HG02759 (cell line): ENCODE measurements at regions not wholly inside any gene's neighbourhood (a gene's known extent, or its start where the extent isn't known, plus 50 kb on each side); places are given as distances from the start of the nearest gene placed in this dataset.
"Not testable (repeated sequence)": the region's sequence is repeated elsewhere in the genome, so short reads cannot be mapped to it uniquely, and the experiment has no call there.

ENCODE experiments used
- ATAC-seq: cut with Tn5 transposase; IDR thresholded peaks from one replicate; pipeline ENCODE4 v1.9.1; 2021; ENCODE audit warnings: mild to moderate bottlenecking, moderate library complexity; ENCODE audit not compliant: unreplicated experiment

GRCh38 chr10:84626397-84627087 is 298.2 kb downstream of the CCSER2 start:
- no peak for ATAC-seq

DNA sequence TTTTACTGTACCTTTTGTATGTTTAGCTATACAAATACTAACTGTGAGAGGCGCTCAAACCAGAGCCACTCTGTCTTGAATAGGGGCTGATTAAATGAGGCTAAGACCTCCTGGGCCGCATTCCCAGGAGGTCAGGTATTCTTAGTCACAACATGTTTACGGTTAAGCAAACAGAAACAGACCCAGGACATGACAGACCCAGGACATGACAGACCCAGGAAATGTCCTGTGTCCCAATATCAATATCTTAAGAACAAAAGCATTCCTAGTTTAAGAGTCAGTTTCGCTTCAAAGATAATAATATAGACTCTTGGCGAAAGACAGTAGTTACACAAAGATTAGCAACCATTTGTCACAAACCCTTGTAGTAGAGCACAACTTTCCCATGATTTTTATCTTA is 304.5 kb downstream of the CCSER2 start:
- ATAC-seq = no peak

DNA sequence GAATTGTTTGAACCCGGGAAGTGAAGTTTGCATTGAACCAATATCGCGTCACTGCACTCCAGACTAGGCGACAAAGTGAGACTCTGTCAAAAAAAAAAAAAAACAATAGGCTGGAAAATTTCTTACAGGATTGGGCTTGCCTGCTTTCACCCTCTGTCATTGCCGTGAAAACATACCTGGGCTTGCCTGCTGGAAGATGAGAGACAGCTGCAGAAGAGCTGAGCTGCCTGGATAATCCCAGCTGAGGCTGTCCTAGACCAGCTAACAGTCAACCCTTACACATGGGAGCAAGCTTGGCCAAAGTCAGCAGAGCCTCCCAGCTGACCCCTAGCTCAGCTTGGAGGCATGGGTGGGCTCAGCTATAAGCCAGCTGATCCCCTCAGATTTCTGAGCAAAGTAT is 306.2 kb downstream of the CCSER2 start:
- no peak for ATAC-seq

DNA sequence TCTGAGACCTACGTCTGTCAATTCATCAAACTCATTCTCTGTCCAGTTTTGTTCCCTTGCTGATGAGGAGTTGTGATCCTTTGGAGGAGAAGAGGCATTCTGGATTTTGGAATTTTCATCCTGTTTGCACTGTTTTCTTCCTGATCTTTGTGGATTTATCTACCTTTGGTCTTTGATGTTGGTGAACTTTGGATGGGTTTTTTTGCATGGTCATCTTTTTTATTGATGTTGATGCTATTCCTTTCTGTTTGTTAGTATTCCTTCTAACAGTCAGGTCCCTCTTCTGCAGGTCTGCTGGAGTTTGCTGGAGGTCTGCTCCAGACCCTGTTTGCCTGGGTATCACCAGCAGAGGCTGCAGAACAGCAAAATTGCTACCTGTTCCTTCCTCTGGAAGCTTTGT is 322.2 kb downstream of the CCSER2 start:
- ATAC-seq = not testable (repeated sequence)

DNA sequence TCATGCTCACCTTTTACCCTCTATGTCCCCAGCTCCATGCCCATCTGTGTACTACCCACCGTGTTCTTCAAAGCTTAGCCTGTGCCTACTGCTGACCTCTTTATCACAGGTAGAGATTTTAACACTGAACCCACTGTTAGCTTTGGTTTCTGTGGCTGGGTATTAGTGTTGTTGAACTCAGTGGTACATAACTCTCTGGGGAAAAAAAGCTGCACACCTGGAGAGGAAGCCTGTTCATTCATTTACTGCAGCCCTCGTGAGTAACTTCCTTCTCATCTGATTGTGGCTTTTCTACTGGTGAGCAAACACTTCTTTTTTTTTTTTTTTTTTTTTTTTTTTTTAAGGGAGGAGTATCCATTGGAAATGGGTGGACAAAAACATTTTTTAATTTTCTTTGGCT is 326.3 kb downstream of the CCSER2 start:
- ATAC-seq = peak; percentile 92

DNA sequence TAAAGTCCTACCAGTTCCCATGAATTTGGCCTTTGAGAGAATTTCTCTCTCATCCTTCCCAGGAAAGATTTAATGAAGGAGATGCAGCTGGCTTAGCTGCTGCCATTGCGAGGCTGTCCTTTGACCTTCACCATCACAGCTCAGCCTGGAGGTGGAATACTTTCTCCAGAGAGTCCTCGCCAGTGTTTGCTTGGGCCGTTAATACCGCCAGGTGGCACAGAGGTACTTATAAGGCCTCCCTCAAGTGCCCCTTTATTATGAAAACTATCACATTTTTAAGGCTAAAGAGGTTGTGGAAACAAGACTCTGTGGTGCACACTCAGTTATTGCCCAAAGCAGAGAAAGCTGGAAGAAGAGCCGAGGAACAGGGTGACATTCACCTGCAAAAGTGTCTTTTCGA is 330.6 kb downstream of the CCSER2 start:
- no peak for ATAC-seq

DNA sequence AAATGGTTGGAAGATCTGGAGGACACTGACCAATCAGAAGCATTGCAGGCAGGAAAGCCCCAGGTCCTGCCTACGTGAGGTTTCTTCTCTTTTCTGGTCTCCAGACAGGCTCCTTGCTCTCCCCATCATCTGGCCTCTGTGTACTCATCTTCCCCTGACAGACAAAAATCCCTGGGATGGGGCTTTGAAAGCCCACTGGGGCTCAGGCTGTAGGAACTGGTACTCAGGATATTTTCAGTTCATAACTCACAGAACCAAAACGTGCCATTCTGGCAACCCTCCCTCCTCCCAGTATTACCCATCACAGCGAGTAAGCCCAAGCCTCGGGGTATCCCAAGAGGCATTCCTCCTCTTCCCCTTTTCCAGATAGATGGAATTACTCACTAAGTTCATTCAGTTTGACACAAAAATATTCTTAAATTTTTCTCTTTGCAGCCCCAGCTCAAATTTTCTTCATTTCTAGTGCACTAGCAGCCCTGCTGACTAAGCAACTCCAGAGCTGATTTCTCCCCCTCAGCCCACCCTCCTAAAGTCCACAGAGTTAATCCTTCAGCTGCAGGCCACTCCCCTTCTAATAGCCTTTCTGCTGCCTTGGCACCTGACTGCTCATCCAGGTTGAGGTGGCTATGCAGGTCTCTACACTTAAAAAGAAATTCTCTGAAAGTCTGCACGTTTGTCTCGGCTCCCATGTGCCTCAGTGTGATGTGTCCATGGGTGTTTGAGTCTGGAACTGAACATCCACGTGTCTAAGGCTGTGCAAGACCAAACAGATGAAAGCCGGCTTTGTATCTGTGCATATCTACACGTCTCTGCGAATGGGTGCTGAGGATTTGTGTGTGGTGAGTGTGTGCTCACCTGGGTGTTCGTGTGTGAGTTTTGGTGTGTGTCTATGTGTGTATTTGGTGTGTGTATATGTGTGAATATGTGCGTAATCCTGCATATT is 331.4 kb downstream of the CCSER2 start:
- ATAC-seq = no peak

- no peak for ATAC-seq
Measured at GRCh38 chr10:84660450-84661159, 332.2 kb downstream of the CCSER2 start.

DNA sequence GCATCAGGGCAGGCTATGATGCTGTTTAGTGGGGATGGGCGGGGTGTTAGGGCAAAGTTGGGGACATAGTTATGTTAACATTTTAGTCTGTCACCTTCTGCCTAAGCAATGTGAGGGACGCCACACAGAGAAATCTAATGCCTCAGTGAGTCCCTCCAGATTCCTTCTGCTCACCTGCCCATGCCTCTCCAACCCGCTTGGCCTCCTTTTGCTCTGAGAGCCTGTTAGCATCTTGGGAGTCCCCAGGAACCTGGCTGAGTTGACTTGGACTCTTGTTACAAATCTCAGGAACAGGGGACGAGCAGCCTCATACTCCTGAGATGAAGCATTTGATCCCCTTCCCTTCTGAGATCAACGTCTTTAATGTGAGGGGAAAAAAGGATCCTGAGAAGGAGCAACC is 336.8 kb downstream of the CCSER2 start:
- ATAC-seq = no peak

GRCh38 chr10:84665883-84666463 is 337.6 kb downstream of the CCSER2 start:
- ATAC-seq = peak; percentile 72

- ATAC-seq = no peak
Measured at GRCh38 chr10:84668186-84668763, 339.9 kb downstream of the CCSER2 start.

GRCh38 chr10:84675060-84675459 is 346.7 kb downstream of the CCSER2 start:
- ATAC-seq = no peak

DNA sequence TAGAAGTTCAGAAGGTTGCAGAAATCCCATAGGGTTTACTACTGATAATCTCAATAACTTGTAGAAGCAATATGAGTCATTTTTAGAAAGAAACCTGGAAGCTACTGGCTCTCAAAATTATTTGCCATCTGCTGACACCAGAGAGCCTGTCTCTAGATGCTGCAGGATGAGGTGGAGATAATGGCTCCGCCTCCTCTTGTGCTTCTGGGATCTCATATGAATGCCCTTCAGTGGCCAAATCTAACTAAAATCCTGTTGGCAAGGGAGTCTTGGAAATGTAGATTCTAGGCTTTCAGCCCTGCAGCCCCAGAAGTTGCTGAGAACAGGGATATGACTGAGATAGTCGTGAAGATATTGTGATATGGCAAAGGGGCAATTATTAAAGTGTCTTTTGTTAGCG is 348.1 kb downstream of the CCSER2 start:
- ATAC-seq = no peak

- ATAC-seq = no peak
Measured at GRCh38 chr10:84681781-84682180, 353.4 kb downstream of the CCSER2 start.

DNA sequence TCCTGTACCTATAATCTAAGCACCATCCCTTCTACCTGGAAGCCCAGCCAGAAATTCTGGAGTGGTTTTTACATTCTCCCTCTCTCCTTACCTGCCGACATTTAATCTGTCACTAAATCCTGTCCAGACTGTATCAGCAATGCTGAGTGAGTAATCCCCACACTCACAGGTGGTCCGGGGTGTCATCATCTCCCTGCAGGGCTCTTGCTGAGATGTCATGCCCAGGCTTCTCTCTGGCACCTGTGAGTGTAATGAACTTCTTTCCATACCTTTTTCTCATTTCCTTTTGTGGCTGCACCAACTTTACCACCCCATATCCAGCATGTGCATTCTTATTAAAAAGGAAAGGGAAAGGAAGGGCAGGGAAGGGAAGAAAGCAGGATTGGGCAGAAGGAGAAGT is 355.2 kb downstream of the CCSER2 start:
- ATAC-seq = no peak

- no peak for ATAC-seq
Measured at GRCh38 chr10:84683980-84684740, 355.8 kb downstream of the CCSER2 start.

- no peak for ATAC-seq
Measured at GRCh38 chr10:84685047-84685660, 356.8 kb downstream of the CCSER2 start.

- no peak for ATAC-seq
Measured at GRCh38 chr10:84693006-84693405, 364.6 kb downstream of the CCSER2 start.

DNA sequence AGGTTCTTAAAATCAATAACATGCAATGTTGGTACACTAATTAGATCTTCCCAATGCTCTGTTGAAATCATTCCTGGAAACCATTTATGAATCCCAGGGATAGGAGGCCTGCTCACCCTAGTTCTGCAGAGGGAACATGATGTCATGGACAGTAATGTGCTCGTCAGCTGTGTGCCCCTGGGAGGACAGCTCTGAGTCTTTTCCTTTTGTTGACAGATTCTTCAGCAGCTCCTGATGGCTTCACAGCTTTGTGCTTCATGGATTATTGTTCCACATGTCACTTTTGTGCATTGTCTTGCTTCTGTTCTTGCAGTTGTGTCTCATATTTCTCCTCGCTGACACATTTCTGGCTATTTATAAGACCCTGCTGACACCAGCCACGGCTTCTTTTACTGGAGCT is 367.5 kb downstream of the CCSER2 start:
- ATAC-seq = no peak

- no peak for ATAC-seq
Measured at GRCh38 chr10:84696610-84697009, 368.2 kb downstream of the CCSER2 start.
